Activated CD4-positive, alpha-beta T cell treated with anti-CD3 and anti-CD28 coated beads, Interleukin-2, amount 10 ng/mL, durations not matched to agents 7 days and 5 days (primary cell): ENCODE measurements at regions not wholly inside any gene's neighbourhood (a gene's known extent, or its start where the extent isn't known, plus 50 kb on each side); places are given as distances from the start of the nearest gene placed in this dataset.

Experiments
- CTCF ChIA-PET: fragments of 350-600 bp; sonication (Branson Sonifier 250); formaldehyde crosslinking; loops from one replicate; lab custom pipeline; 2021; ENCODE audit warnings: antibody characterized with exemption; lab: Charles Lee
- POLR2A ChIA-PET: fragments of 350-600 bp; sonication (Branson Sonifier 250); formaldehyde crosslinking; loops from one replicate; lab custom pipeline; 2021; ENCODE audit warnings: antibody characterized with exemption; lab: Charles Lee
- DNase-seq: peaks from one replicate; pipeline ENCODE4 v3.0.0-alpha.2; 2020
- H3K27ac Mint-ChIP-seq: one replicate; pipeline ENCODE4 v1.8.0; 2021; ENCODE audit warnings: mild to moderate bottlenecking, moderate library complexity, mixed read lengths
- H3K27me3 Mint-ChIP-seq: one replicate; pipeline ENCODE4 v1.8.0; 2021; ENCODE audit warnings: mixed read lengths
- H3K36me3 Mint-ChIP-seq: one replicate; pipeline ENCODE4 v1.8.0; 2021; ENCODE audit warnings: low read depth, mixed read lengths
- H3K4me1 Mint-ChIP-seq: one replicate; pipeline ENCODE4 v1.8.0; 2021; ENCODE audit warnings: mixed read lengths
- H3K4me3 Mint-ChIP-seq: one replicate; pipeline ENCODE4 v1.8.0; 2021; ENCODE audit warnings: mild to moderate bottlenecking, moderate library complexity, mixed read lengths
- H3K9me3 Mint-ChIP-seq: one replicate; pipeline ENCODE4 v1.8.0; 2021; ENCODE audit warnings: mixed read lengths

- H3K4me1 Mint-ChIP-seq: peaks cover 10% of the 10 kb centered on the region
- ChIA-PET POLR2A (no interaction called here), CTCF (interaction anchor here (0.5 kb wide), 1 partner anchor 15 kb away, joined by 3 read pairs; no protein-coding TSS in a partner anchor)
- H3K9me3 Mint-ChIP-seq: no peaks in the 10 kb centered on the region
- no peak overlapping the region for H3K27ac Mint-ChIP-seq
- H3K27me3 Mint-ChIP-seq: peaks cover 46% of the 10 kb centered on the region
- H3K4me3 Mint-ChIP-seq: no peak overlapping the region
- no peak for DNase-seq
- H3K36me3 Mint-ChIP-seq: no peaks in the 10 kb centered on the region
Observed at GRCh38 chr20:1813674-1814635, 81.3 kb upstream of the SIRPA start.

GRCh38 chr20:1813101-1813529 lies 82.1 kb upstream of the SIRPA start:
- peaks cover 38% of the 10 kb centered on the region for H3K27me3 Mint-ChIP-seq
- CTCF ChIA-PET: no interaction called here

DNA sequence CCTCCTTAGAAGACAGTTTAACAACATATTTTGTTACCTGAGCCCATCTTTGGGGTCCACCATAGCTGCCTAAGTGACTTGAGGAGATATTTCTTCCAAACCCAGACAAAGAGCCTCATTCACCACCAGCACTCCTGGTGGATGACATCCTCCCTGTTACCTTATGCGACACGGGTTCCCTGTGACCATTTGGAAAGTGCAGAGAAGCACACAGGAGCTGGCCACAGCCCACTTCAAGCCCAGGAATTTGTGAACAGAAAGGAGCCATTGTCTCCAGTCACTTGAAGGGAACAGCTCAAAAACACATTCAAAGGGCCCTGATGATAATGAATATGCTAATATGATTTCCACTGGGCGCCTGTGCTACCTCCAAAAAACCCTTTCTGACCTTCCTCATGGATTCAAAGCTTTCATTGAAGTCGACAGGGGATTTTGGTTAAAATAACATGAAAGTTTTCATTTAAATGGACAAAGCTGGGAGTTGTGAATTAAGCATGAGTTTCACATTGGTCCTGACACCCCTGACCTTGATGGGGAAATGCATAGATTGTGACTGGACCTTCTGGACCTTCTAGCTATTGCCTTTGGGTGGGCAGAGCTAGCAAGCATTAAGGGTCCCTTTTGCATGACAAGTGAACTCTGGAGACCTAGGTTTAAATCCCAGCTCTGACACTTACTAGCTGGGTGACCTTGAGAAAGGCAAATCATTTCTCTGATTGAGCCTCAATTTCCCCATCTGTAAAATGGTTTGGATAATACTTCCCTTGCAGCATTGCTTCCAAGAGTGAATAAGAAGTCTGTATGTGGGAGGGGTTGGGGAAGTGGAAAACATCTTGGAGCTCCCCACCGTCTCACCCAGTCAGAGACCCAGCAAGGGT lies 83.3 kb upstream of the SIRPA start:
- peaks cover 4% of the 10 kb centered on the region for H3K4me1 Mint-ChIP-seq
- H3K4me3 Mint-ChIP-seq: no peak overlapping the region
- no peak for DNase-seq
- no peaks in the 10 kb centered on the region for H3K36me3 Mint-ChIP-seq
- no peak overlapping the region for H3K27ac Mint-ChIP-seq
- peaks cover 31% of the 10 kb centered on the region for H3K27me3 Mint-ChIP-seq
- ChIA-PET POLR2A (interaction anchor here (0.6 kb wide), 1 partner anchor 11 kb away, joined by 3 read pairs; no protein-coding TSS in a partner anchor), CTCF (interaction anchor here (0.6 to 0.7 kb wide), 2 partner anchors 258 to 645 kb away, joined by 3 read pairs; no protein-coding TSS in a partner anchor)
- H3K9me3 Mint-ChIP-seq: no peaks in the 10 kb centered on the region

More at GRCh38 chr20:1813101-1813529, 82.1 kb upstream of the SIRPA start:
- H3K4me3 Mint-ChIP-seq: no peak overlapping the region
- POLR2A ChIA-PET: no interaction called here
- H3K4me1 Mint-ChIP-seq: peaks cover 10% of the 10 kb centered on the region
- H3K27ac Mint-ChIP-seq: no peak overlapping the region
- no peak for DNase-seq
- H3K36me3 Mint-ChIP-seq: no peaks in the 10 kb centered on the region
- no peaks in the 10 kb centered on the region for H3K9me3 Mint-ChIP-seq

- H3K4me1 Mint-ChIP-seq: no peaks in the 10 kb centered on the region
- peaks cover 29% of the 10 kb centered on the region for H3K27me3 Mint-ChIP-seq
- DNase-seq: no peak
- H3K27ac Mint-ChIP-seq: no peak overlapping the region
- no peaks in the 10 kb centered on the region for H3K36me3 Mint-ChIP-seq
- no peak overlapping the region for H3K4me3 Mint-ChIP-seq
- CTCF ChIA-PET: interaction anchor here (0.6 to 1.2 kb wide), 3 partner anchors 235 to 646 kb away, joined by 3 read pairs; no protein-coding TSS in a partner anchor
- POLR2A ChIA-PET: interaction anchor here (0.6 kb wide), 1 partner anchor 10 kb away, joined by 3 read pairs; no protein-coding TSS in a partner anchor
- H3K9me3 Mint-ChIP-seq: no peaks in the 10 kb centered on the region
Observed at GRCh38 chr20:1810926-1811620, 84.1 kb upstream of the SIRPA start.

DNA sequence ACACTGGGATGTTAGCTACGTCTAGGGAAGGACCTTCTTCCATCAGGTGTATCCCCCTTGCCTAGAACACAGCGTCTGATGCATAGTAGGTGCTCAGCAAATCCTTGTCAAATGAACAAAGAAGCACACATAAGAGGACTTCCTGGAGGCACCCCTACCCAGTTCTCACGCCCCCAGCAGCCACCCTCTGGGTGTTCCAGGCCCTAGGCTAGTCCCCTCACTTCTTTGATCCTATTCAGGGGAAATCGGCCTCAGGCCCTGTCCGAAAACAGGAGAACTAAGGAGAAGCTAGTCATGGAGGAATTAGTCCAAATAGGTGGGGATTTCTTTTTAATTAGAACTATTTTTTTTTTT lies 84.7 kb upstream of the SIRPA start:
- H3K27ac Mint-ChIP-seq: no peak overlapping the region
- ChIA-PET POLR2A (no interaction called here), CTCF (interaction anchor here (1.2 kb wide), 1 partner anchor 234 kb away, joined by 3 read pairs; no protein-coding TSS in a partner anchor)
- H3K36me3 Mint-ChIP-seq: no peaks in the 10 kb centered on the region
- H3K9me3 Mint-ChIP-seq: no peaks in the 10 kb centered on the region
- H3K4me3 Mint-ChIP-seq: no peak overlapping the region
- no peaks in the 10 kb centered on the region for H3K4me1 Mint-ChIP-seq
- peaks cover 27% of the 10 kb centered on the region for H3K27me3 Mint-ChIP-seq
- no peak for DNase-seq

DNA sequence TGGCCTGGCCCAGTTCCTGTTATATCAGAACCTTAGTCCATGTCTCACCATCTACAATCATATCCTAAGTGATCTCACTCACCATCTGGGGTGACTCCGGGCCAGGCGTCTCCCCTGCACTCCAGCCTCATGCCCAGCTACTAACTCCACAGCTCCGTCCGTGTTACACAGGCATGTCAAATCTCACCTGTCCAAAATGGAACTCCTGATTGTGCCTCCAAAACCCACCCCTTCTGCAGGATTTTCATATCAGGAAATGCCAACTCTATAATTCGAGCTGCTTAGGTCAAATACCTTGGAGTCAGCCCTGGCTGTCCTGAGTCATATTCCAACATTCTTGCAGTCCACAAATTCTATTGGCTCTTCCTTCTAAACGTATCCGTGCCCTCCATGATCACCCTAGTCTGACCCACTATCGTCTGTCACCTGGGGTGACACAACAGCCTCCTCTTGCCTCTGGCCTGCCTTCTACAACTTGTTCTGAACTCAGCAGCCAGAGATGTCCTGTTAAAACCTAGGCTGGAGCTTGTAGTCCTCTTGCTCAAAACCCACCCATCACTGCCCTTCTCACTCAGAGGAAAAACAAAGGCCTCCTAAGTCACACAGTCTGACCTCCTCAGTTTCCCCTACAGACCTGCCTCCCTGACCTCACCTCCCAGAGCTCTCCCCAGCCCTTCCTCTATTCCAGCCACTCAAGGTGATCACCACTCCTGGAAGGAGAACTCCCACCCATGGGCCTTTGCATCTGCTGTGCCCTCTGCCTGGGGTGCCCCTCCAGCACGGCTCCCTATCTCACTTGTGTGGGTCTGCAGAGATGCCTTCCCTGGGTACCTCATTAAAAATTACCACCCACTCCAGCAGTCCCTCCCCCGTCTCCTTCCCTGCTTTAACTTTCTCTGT lies 85.3 kb upstream of the SIRPA start:
- Mint-ChIP-seq H3K36me3 (no peaks in the 10 kb centered on the region), H3K4me1 (no peaks in the 10 kb centered on the region), H3K27me3 (peaks cover 29% of the 10 kb centered on the region), H3K27ac (no peak overlapping the region), H3K4me3 (no peak overlapping the region), H3K9me3 (no peaks in the 10 kb centered on the region)
- ChIA-PET CTCF (interaction anchor here (1.2 to 1.4 kb wide), 3 partner anchors 17 to 234 kb away, joined by 3 to 5 read pairs (median 3); no protein-coding TSS in a partner anchor), POLR2A (no interaction called here)
- no peak for DNase-seq

- peaks cover 31% of the 10 kb centered on the region for H3K27me3 Mint-ChIP-seq
- no peak overlapping the region for H3K4me3 Mint-ChIP-seq
- H3K4me1 Mint-ChIP-seq: peaks cover under 1% of the 10 kb centered on the region
- ChIA-PET CTCF (interaction anchor here (1.3 to 1.4 kb wide), 2 partner anchors 16 to 33 kb away, joined by 3 to 5 read pairs; no protein-coding TSS in a partner anchor), POLR2A (no interaction called here)
- no peak for DNase-seq
- no peaks in the 10 kb centered on the region for H3K9me3 Mint-ChIP-seq
- no peaks in the 10 kb centered on the region for H3K36me3 Mint-ChIP-seq
- no peak overlapping the region for H3K27ac Mint-ChIP-seq
Observed at GRCh38 chr20:1809131-1809572, 86.1 kb upstream of the SIRPA start.

GRCh38 chr20:1808101-1808500 lies 87.1 kb upstream of the SIRPA start:
- peaks cover 34% of the 10 kb centered on the region for H3K27me3 Mint-ChIP-seq
- no peak overlapping the region for H3K27ac Mint-ChIP-seq
- H3K4me1 Mint-ChIP-seq: peaks cover 4% of the 10 kb centered on the region
- ChIA-PET CTCF (no interaction called here), POLR2A (no interaction called here)
- H3K4me3 Mint-ChIP-seq: no peak overlapping the region
- no peaks in the 10 kb centered on the region for H3K9me3 Mint-ChIP-seq
- no peak for DNase-seq
- H3K36me3 Mint-ChIP-seq: no peaks in the 10 kb centered on the region

GRCh38 chr20:1807394-1807793 lies 87.8 kb upstream of the SIRPA start:
- no peak overlapping the region for H3K4me3 Mint-ChIP-seq
- DNase-seq: no peak
- CTCF ChIA-PET: no interaction called here
- no peak overlapping the region for H3K27ac Mint-ChIP-seq
- no peaks in the 10 kb centered on the region for H3K9me3 Mint-ChIP-seq
- H3K4me1 Mint-ChIP-seq: peaks cover 8% of the 10 kb centered on the region
- POLR2A ChIA-PET: no interaction called here
- peaks cover 38% of the 10 kb centered on the region for H3K27me3 Mint-ChIP-seq
- H3K36me3 Mint-ChIP-seq: no peaks in the 10 kb centered on the region

DNA sequence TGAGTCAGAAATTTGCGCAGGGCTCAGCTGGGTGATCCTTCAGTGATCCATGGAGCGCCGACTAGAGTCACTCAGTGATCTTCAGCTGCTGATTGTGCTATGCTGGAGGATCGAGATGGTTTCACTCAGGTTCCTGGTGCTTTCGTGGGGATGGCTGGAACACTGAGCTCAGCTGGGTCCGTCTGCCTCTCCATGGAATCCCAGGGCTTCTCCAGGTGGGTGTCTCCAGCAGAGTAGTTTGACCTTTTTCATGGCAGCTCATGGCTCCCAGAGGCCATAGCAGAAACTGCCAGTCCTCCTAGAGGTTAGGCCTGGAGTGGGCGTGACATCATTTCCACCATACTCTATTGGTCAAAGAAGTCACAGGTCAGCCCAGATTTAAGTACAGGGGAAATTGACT lies 88.8 kb upstream of the SIRPA start:
- Mint-ChIP-seq H3K27me3 (peaks cover 46% of the 10 kb centered on the region), H3K4me1 (peaks cover 14% of the 10 kb centered on the region), H3K4me3 (no peak overlapping the region), H3K36me3 (no peaks in the 10 kb centered on the region), H3K9me3 (no peaks in the 10 kb centered on the region), H3K27ac (no peak overlapping the region)
- no peak for DNase-seq
- ChIA-PET POLR2A (no interaction called here), CTCF (no interaction called here)

GRCh38 chr20:1805816-1806215 lies 89.4 kb upstream of the SIRPA start:
- no peak for DNase-seq
- CTCF ChIA-PET: interaction anchor here (1.0 to 1.3 kb wide), 2 partner anchors 30 to 301 kb away, joined by 3 to 4 read pairs; no protein-coding TSS in a partner anchor
- peaks cover 48% of the 10 kb centered on the region for H3K27me3 Mint-ChIP-seq

More at GRCh38 chr20:1805816-1806215, 89.4 kb upstream of the SIRPA start:
- peaks cover 14% of the 10 kb centered on the region for H3K4me1 Mint-ChIP-seq
- no peaks in the 10 kb centered on the region for H3K9me3 Mint-ChIP-seq
- H3K36me3 Mint-ChIP-seq: no peaks in the 10 kb centered on the region
- POLR2A ChIA-PET: no interaction called here
- no peak overlapping the region for H3K4me3 Mint-ChIP-seq
- no peak overlapping the region for H3K27ac Mint-ChIP-seq
